ENCODE measurements at regions not wholly inside any gene's neighbourhood (a gene's known extent, or its start where the extent isn't known, plus 50 kb on each side); places are given as distances from the start of the nearest gene placed in this dataset.

DNA sequence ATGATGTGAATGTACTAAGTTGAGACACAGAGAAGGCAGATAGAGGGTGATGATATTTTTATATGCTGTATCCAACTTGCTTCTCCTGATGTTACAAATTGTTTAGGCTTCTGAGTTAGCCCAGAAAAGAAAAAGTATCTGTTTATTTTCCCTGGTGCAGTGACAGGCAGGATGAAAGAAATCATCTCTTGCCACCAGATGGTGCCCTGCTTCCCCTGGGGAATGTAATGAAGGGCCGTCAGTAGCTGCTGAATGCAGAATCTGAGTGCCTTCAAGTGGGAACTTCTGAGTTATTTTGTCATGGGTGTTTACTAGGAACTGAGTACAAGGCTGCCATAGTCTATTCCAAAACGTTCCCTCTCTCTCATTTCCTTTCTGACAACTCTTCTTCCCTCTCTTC is 525.6 kb downstream of the MBD2 start:
- no peak for TF ChIP-seq POLR2A (IDR thresholded peaks at IDR 0.05)
- TF ChIP-seq, protein P1, sequence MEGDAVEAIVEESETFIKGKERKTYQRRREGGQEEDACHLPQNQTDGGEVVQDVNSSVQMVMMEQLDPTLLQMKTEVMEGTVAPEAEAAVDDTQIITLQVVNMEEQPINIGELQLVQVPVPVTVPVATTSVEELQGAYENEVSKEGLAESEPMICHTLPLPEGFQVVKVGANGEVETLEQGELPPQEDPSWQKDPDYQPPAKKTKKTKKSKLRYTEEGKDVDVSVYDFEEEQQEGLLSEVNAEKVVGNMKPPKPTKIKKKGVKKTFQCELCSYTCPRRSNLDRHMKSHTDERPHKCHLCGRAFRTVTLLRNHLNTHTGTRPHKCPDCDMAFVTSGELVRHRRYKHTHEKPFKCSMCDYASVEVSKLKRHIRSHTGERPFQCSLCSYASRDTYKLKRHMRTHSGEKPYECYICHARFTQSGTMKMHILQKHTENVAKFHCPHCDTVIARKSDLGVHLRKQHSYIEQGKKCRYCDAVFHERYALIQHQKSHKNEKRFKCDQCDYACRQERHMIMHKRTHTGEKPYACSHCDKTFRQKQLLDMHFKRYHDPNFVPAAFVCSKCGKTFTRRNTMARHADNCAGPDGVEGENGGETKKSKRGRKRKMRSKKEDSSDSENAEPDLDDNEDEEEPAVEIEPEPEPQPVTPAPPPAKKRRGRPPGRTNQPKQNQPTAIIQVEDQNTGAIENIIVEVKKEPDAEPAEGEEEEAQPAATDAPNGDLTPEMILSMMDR (IDR thresholded peaks at IDR 0.05): peak; percentile 18 to 61 (median 42)
- H3K36me3 ChIP-seq: no peaks in the 10 kb centered on the region
- H3K9me3 ChIP-seq: peaks cover 0 to 9% (median 0%) of the 10 kb centered on the region in 12 donors
- H3K27me3 ChIP-seq: no peaks in the 10 kb centered on the region
- no peak overlapping the region for H3K27ac ChIP-seq
- intact Hi-C loops (cut with DNase I): loop anchor here in 7 of 10 donors (2.0 to 10.0 kb wide), 7 partner anchors 343 to 428 kb away; no protein-coding TSS in a partner anchor
- ATAC-seq (peak; percentile 47 to 80 (median 70)), DNase-seq (peak in 4 of 5 donors; percentile 22 to 34 (median 28))
- H3K4me3 ChIP-seq: no peak overlapping the region
- H3K4me1 ChIP-seq: no peaks in the 10 kb centered on the region
- 0 to 3% (median 0%) methylated on average over 2 of the region's 2 CpGs for WGBS, 4 donors

DNA sequence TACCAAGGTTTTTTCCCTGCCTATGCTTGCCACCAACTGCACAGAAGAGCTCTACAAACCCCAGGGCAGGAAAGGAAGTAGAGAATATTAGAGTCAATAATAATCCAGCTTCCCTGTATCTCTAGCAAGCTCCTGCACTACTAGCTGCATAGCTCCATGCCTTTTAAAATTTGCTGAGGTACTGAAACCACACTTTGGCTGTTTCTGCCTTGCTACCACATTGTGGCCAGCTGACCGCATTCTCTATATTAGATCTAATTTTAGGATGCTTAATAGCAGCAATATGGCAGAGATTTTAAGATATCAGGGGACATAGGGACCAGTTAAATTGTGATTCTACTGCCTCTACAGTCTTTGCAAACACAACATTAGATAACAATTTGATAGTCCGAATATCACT is 534.6 kb downstream of the MBD2 start:
- Histone ChIP-seq H3K4me1 (no peaks in the 10 kb centered on the region), H3K27me3 (no peaks in the 10 kb centered on the region), H3K9me3 (no peaks in the 10 kb centered on the region), H3K27ac (no peak overlapping the region), H3K4me3 (no peak overlapping the region), H3K36me3 (no peaks in the 10 kb centered on the region)
- ATAC-seq: no peak
- TF ChIP-seq, protein P1 (IDR thresholded peaks at IDR 0.05): no peak
- no peak for TF ChIP-seq POLR2A (IDR thresholded peaks at IDR 0.05)
- 86 to 98% (median 91%) methylated on average over 2 of the region's 2 CpGs for WGBS, 4 donors
- intact Hi-C loops (cut with DNase I): loop anchor here in 3 of 10 donors (10.0 kb wide), 3 partner anchors 65 to 435 kb away; no protein-coding TSS in a partner anchor
- no peak for DNase-seq

DNA sequence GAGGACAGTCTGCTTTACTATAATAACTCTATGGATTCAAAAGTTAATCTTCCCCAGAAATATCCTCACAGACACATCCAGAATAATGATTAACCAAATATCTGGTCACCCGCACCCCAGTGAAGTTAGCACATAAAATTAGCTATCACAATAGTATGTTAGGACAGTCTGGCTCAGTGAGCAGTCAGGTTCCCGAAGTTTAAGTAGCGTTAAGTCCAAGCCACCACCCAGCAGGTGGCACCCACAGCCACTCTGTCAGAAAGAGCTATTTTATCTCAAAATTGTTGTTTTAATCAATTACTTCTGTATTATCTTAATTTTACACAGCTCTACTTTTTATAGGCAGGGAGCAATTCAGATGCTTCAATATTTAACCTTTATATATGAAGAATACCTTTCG is 537.5 kb downstream of the MBD2 start:
- no peak overlapping the region for H3K4me3 ChIP-seq
- no peaks in the 10 kb centered on the region for H3K36me3 ChIP-seq
- no peaks in the 10 kb centered on the region for H3K9me3 ChIP-seq
- intact Hi-C loops (cut with DNase I): loop anchor here in 1 of 10 donors (10.0 kb wide), 1 partner anchor 62 kb away; no protein-coding TSS in a partner anchor
- DNase-seq (no peak), ATAC-seq (no peak)
- H3K27ac ChIP-seq: no peak overlapping the region
- no peak for TF ChIP-seq POLR2A (IDR thresholded peaks at IDR 0.05)
- TF ChIP-seq, protein P1 (IDR thresholded peaks at IDR 0.05): no peak
- H3K27me3 ChIP-seq: no peaks in the 10 kb centered on the region
- no peaks in the 10 kb centered on the region for H3K4me1 ChIP-seq
- WGBS, 4 donors: 76 to 85% (median 81%) methylated on average over 4 of the region's 4 CpGs

DNA sequence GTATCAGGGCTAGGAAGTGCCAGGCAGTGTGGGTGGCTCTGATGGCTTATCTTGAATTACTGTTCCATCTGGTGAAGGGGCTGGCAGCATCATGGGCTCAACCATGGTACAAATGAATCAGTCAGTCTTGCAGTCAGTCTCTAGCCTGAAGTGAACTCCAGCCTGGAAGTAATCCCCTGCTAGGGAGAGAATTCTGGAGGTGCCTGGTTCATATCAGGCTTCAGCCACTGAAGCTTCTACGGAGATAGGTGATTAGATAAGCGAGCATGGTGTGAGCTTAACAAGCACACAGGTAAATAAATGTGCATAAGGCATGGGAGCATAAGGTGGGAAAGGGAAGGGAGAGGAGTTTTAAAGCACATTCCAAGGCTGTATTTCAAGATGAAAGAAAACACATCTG is 541.7 kb downstream of the MBD2 start:
- TF ChIP-seq, protein P1 (IDR thresholded peaks at IDR 0.05): no peak
- TF ChIP-seq POLR2A (IDR thresholded peaks at IDR 0.05): no peak
- intact Hi-C loops (cut with DNase I): loop anchor here in 1 of 10 donors (10.0 kb wide), 1 partner anchor 58 kb away; no protein-coding TSS in a partner anchor
- no peaks in the 10 kb centered on the region for H3K27me3 ChIP-seq
- no peaks in the 10 kb centered on the region for H3K4me1 ChIP-seq
- H3K27ac ChIP-seq: no peak overlapping the region
- no peak overlapping the region for H3K4me3 ChIP-seq
- no peak for DNase-seq
- no peak for ATAC-seq
- WGBS, 4 donors: 34 to 44% (median 40%) methylated on average over 2 of the region's 2 CpGs
- no peaks in the 10 kb centered on the region for H3K9me3 ChIP-seq
- no peaks in the 10 kb centered on the region for H3K36me3 ChIP-seq
